Fibroblast of lung (primary cell): ENCODE measurements at regions not wholly inside any gene's neighbourhood (a gene's known extent, or its start where the extent isn't known, plus 50 kb on each side); places are given as distances from the start of the nearest gene placed in this dataset.
A peak's percentile ranks its signal among the peaks of the same experiment; 100 is the strongest.

Source experiments
- DNase-seq, 2 donors: peaks; one replicate each; pipeline versions ENCODE4 v3.0.0 to v3.0.0-alpha.2; 2010; ENCODE audit warnings: low read depth in 2 of 2
- H2AFZ ChIP-seq: 2 replicates; pipeline ENCODE4 v1.5.1; 2012; ENCODE audit warnings: low read length, control low read depth, inconsistent platforms
- H3K27ac ChIP-seq: 2 replicates; pipeline ENCODE4 v1.5.1; 2011; ENCODE audit warnings: low read length, control low read depth; ENCODE audit not compliant: insufficient read depth
- H3K27me3 ChIP-seq: 2 replicates; pipeline ENCODE4 v1.5.1; 2011; ENCODE audit warnings: mild to moderate bottlenecking, low read length; ENCODE audit not compliant: control insufficient read depth, insufficient read depth
- H3K36me3 ChIP-seq: 2 replicates; pipeline ENCODE4 v1.5.1; 2011; ENCODE audit warnings: low read length; ENCODE audit not compliant: control insufficient read depth, insufficient read depth
- H3K4me1 ChIP-seq: 2 replicates; pipeline ENCODE4 v1.5.1; 2011; ENCODE audit warnings: low read length; ENCODE audit not compliant: control insufficient read depth, insufficient read depth; ENCODE audit errors: extremely low read depth
- H3K4me2 ChIP-seq: 2 replicates; pipeline ENCODE4 v1.5.1; 2011; ENCODE audit warnings: low read length, control low read depth; ENCODE audit not compliant: insufficient read depth; ENCODE audit errors: extremely low read depth
- H3K4me3 ChIP-seq, 4 experiments: fragments of 200-600 bp in 1 of 4; sonication (generic) in 1 of 4; replicated peaks in 1 of 4; 2 replicates each; pipeline ENCODE4 v1.5.1; 2011 to 2016; ENCODE audit warnings: low read length in 4 of 4, low read depth in 3 of 4, mild to moderate bottlenecking in 3 of 4, control low read depth in 2 of 4, inconsistent platforms in 1 of 4, mixed read lengths in 1 of 4; ENCODE audit not compliant: insufficient read depth in 1 of 4; ENCODE audit errors: control extremely low read depth in 1 of 4
- H3K79me2 ChIP-seq: 2 replicates; pipeline ENCODE4 v1.5.1; 2012; ENCODE audit warnings: mild to moderate bottlenecking, low read length, inconsistent platforms; ENCODE audit not compliant: control insufficient read depth, insufficient read depth
- H3K9ac ChIP-seq: 2 replicates; pipeline ENCODE4 v1.5.1; 2011; ENCODE audit warnings: mild to moderate bottlenecking, low read length, control low read depth; ENCODE audit not compliant: insufficient read depth
- H3K9me3 ChIP-seq: 2 replicates; pipeline ENCODE4 v1.5.1; 2012; ENCODE audit warnings: low read depth, low read length; ENCODE audit not compliant: control insufficient read depth, insufficient read depth
- H4K20me1 ChIP-seq: 2 replicates; pipeline ENCODE4 v1.5.1; 2011; ENCODE audit warnings: low read length; ENCODE audit not compliant: control insufficient read depth, insufficient read depth; ENCODE audit errors: extremely low read depth
- EZH2 ChIP-seq: IDR thresholded peaks from 2 replicates; pipeline ENCODE4 v1.5.1; 2012; ENCODE audit warnings: low read length, control low read depth, mild to moderate bottlenecking; ENCODE audit errors: missing control alignments
- TF ChIP-seq, protein P1 (sequence below), 2 donors: IDR thresholded peaks in 1 of 2; conservative IDR thresholded peaks in 1 of 2; 1 replicate in 1 of 2; 2 replicates in 1 of 2; pipeline ENCODE4 v1.5.1; 2011 to 2012; ENCODE audit warnings: low read length in 2 of 2, control low read depth in 1 of 2, inconsistent platforms in 1 of 2, low read depth in 1 of 2, mild to moderate bottlenecking in 1 of 2

DNA sequence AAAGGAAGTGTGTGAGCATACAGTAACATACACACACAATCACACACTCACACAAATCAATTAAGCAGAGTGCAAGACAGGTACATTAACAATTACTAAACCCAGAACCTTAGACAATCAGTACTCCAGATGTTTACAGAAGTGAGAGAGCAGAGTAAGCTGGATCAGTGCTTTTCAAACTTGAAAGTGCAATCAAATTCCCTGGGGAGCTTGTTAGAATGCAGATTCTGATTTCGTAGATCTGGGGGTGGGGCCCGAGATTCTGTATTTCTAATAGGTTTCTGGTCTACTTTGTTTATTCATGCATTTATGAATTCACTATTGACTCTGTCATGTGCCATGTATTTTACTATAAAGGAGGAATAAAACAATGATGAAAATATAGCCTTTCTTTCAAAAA is 179.6 kb upstream of the PHYHIPL start:
- H3K4me1 ChIP-seq, result no peaks in the 10 kb centered on the region
- DNase-seq, result no peak
- no peaks in the 10 kb centered on the region for H3K79me2 ChIP-seq
- no peak overlapping the region for H3K4me2 ChIP-seq
- no peaks in the 10 kb centered on the region for H3K36me3 ChIP-seq
- no peak overlapping the region for H3K9ac ChIP-seq
- H3K27me3 ChIP-seq, result no peaks in the 10 kb centered on the region
- no peaks in the 10 kb centered on the region for H3K9me3 ChIP-seq
- H4K20me1 ChIP-seq, result no peaks in the 10 kb centered on the region
- no peak overlapping the region for H2AFZ ChIP-seq
- no peak overlapping the region for H3K27ac ChIP-seq
- no peak overlapping the region for H3K4me3 ChIP-seq
- TF ChIP-seq, protein P1, sequence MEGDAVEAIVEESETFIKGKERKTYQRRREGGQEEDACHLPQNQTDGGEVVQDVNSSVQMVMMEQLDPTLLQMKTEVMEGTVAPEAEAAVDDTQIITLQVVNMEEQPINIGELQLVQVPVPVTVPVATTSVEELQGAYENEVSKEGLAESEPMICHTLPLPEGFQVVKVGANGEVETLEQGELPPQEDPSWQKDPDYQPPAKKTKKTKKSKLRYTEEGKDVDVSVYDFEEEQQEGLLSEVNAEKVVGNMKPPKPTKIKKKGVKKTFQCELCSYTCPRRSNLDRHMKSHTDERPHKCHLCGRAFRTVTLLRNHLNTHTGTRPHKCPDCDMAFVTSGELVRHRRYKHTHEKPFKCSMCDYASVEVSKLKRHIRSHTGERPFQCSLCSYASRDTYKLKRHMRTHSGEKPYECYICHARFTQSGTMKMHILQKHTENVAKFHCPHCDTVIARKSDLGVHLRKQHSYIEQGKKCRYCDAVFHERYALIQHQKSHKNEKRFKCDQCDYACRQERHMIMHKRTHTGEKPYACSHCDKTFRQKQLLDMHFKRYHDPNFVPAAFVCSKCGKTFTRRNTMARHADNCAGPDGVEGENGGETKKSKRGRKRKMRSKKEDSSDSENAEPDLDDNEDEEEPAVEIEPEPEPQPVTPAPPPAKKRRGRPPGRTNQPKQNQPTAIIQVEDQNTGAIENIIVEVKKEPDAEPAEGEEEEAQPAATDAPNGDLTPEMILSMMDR (conservative IDR thresholded peaks at IDR 0.05 in 1 of 2, IDR thresholded peaks at IDR 0.05 in 1 of 2; ENCODE audit: low read depth in 1 of 2, low read length in 2 of 2), result no peak
- TF ChIP-seq EZH2, result no peak

DNA sequence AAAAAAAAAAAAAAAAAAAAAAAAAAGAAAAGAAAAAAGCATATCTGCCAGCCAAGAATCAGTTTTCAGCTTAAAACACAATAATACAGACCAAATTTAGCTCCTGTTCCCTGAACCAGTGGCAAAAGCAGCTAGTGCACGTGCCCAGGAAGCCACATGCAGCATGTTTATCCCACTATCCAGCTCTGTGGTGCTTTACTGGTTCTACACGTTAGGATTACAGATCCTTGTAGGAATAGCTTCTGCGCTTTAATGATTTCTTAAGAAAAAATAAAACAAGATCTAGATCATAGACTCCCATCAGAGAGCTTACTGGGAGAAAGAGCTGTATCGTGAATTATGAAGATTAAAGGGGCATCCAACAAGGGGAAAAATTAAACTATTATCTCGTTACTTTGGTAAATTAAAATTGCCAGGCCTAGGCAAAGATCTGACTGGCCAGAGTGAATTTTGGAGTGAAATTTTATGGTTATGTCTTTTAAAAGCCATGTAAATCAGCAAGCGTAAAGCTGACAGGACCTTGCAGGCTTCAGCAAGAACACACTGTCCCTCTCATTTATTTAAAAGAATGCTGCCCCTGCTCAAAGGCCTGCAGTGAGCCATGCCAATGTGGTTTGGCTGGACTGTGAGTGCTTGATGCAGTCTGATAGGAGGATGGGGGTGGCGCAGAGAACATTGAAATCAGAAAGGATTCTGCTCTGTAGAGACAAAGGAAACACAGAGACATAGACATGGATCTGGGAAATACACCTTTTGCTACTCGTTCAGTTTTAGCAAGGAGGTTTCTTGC is 177.3 kb upstream of the PHYHIPL start:
- DNase-seq, result peak; percentile 48 to 53
- H3K9me3 ChIP-seq, result no peaks in the 10 kb centered on the region
- no peaks in the 10 kb centered on the region for H3K27me3 ChIP-seq
- no peaks in the 10 kb centered on the region for H3K36me3 ChIP-seq
- no peak overlapping the region for H2AFZ ChIP-seq
- no peak overlapping the region for H3K4me2 ChIP-seq
- no peaks in the 10 kb centered on the region for H3K4me1 ChIP-seq
- H4K20me1 ChIP-seq, result no peaks in the 10 kb centered on the region
- no peaks in the 10 kb centered on the region for H3K79me2 ChIP-seq
- no peak overlapping the region for H3K9ac ChIP-seq
- TF ChIP-seq EZH2, result no peak
- TF ChIP-seq, protein P1 (conservative IDR thresholded peaks at IDR 0.05 in 1 of 2, IDR thresholded peaks at IDR 0.05 in 1 of 2; ENCODE audit: low read depth in 1 of 2, low read length in 2 of 2), result no peak
- no peak overlapping the region for H3K27ac ChIP-seq
- no peak overlapping the region for H3K4me3 ChIP-seq

GRCh38 chr10:59000162-59000825 is 176.1 kb upstream of the PHYHIPL start:
- H3K79me2 ChIP-seq, result no peaks in the 10 kb centered on the region
- H3K9ac ChIP-seq, result no peak overlapping the region
- no peaks in the 10 kb centered on the region for H3K36me3 ChIP-seq
- H3K9me3 ChIP-seq, result no peaks in the 10 kb centered on the region
- DNase-seq, result no peak
- no peak overlapping the region for H2AFZ ChIP-seq
- no peak for TF ChIP-seq EZH2
- TF ChIP-seq, protein P1 (conservative IDR thresholded peaks at IDR 0.05 in 1 of 2, IDR thresholded peaks at IDR 0.05 in 1 of 2; ENCODE audit: low read depth in 1 of 2, low read length in 2 of 2), result no peak
- H3K4me2 ChIP-seq, result no peak overlapping the region
- no peaks in the 10 kb centered on the region for H3K4me1 ChIP-seq
- no peaks in the 10 kb centered on the region for H4K20me1 ChIP-seq
- no peaks in the 10 kb centered on the region for H3K27me3 ChIP-seq
- H3K27ac ChIP-seq, result no peak overlapping the region
- no peak overlapping the region for H3K4me3 ChIP-seq
